SK-N-SH (cell line): ENCODE measurements at regions not wholly inside any gene's neighbourhood (a gene's known extent, or its start where the extent isn't known, plus 50 kb on each side); places are given as distances from the start of the nearest gene placed in this dataset.

ENCODE experiments used
- CTCF ChIA-PET: fragments of 300-600, 350-600 bp; formaldehyde crosslinking; extraction: SDS; loops from one replicate; lab custom pipeline; 2021; lab: Yijun Ruan, JAX
- POLR2A ChIA-PET: fragments of 350-600 bp; sonication (Branson Sonifier 250); formaldehyde crosslinking; extraction: SDS; loops from one replicate; lab custom pipeline; 2020; ENCODE audit warnings: antibody characterized with exemption, inconsistent platforms; lab: Yijun Ruan, JAX
- DNase-seq: peaks from one replicate; pipeline ENCODE4 v3.0.0; 2012
- H2AFZ ChIP-seq: fragments of 200-600 bp; sonication (generic); 2 replicates; pipeline ENCODE4 v1.8.1; 2016; ENCODE audit warnings: antibody characterized with exemption, mild to moderate bottlenecking, low read depth
- H3F3A ChIP-seq: fragments of 200-600 bp; sonication (generic); replicated peaks from 2 replicates; pipeline ENCODE3; 2016; ENCODE audit warnings: antibody characterized with exemption, mild to moderate bottlenecking; ENCODE audit not compliant: insufficient read depth
- H3K27ac ChIP-seq, 2 experiments: fragments of 200-500 bp in 1 of 2; fragments of 200-600 bp in 1 of 2; sonication (Bioruptor generic) in 1 of 2; sonication (generic), shearing (Covaris generic) in 1 of 2; 2 replicates each; pipeline versions ENCODE4 v1.5.1 to v1.6.1; 2014 to 2016; ENCODE audit warnings: low read depth in 2 of 2, inconsistent platforms in 1 of 2, low read length in 1 of 2, mild to moderate bottlenecking in 1 of 2, mixed read lengths in 1 of 2
- H3K27me3 ChIP-seq: fragments of 200-600 bp; sonication (generic), shearing (Covaris generic); 2 replicates; pipeline ENCODE4 v1.6.1; 2016; ENCODE audit warnings: mixed run types; ENCODE audit not compliant: insufficient read depth
- H3K36me3 ChIP-seq, 2 experiments: fragments of 200-500 bp in 1 of 2; fragments of 200-600 bp in 1 of 2; sonication (Bioruptor generic) in 1 of 2; sonication (generic) in 1 of 2; replicated peaks in 1 of 2; 2 replicates each; pipeline versions ENCODE3 to v1.5.1; 2014 to 2016; ENCODE audit warnings: low read length in 1 of 2, mild to moderate bottlenecking in 1 of 2; ENCODE audit not compliant: insufficient read depth in 2 of 2, control insufficient read depth in 1 of 2
- H3K4me1 ChIP-seq, 2 experiments: fragments of 200-500 bp in 1 of 2; fragments of 200-600 bp in 1 of 2; sonication (Bioruptor generic) in 1 of 2; sonication (generic), shearing (Covaris generic) in 1 of 2; 2 replicates each; pipeline versions ENCODE4 v1.5.1 to v1.6.1; 2014 to 2016; ENCODE audit warnings: low read depth in 1 of 2, low read length in 1 of 2, mixed run types in 1 of 2; ENCODE audit not compliant: insufficient read depth in 2 of 2, control insufficient read depth in 1 of 2
- H3K4me2 ChIP-seq: fragments of 200-600 bp; sonication (generic), shearing (Covaris generic); 2 replicates; pipeline ENCODE4 v1.6.1; 2017; ENCODE audit warnings: mixed run types
- H3K4me3 ChIP-seq, 2 experiments: fragments of 200-500 bp in 1 of 2; fragments of 200-600 bp in 1 of 2; sonication (Bioruptor generic) in 1 of 2; sonication (generic), shearing (Covaris generic) in 1 of 2; 2 replicates each; pipeline versions ENCODE4 v1.5.1 to v1.8.1; 2014 to 2016; ENCODE audit warnings: low read depth in 2 of 2, inconsistent platforms in 1 of 2, low read length in 1 of 2, mild to moderate bottlenecking in 1 of 2, mixed read lengths in 1 of 2, moderate library complexity in 1 of 2
- H3K79me2 ChIP-seq: fragments of 200-600 bp; sonication (generic); 2 replicates; pipeline ENCODE4 v1.8.1; 2017; ENCODE audit warnings: mild to moderate bottlenecking; ENCODE audit not compliant: insufficient read depth
- H3K9ac ChIP-seq: fragments of 200-600 bp; sonication (generic); 2 replicates; pipeline ENCODE4 v1.6.1; 2017; ENCODE audit warnings: mixed run types
- H3K9me2 ChIP-seq: fragments of 200-600 bp; sonication (generic); 2 replicates; pipeline ENCODE4 v1.6.1; 2017; ENCODE audit warnings: mixed run types
- H3K9me3 ChIP-seq: fragments of 200-600 bp; sonication (generic); 2 replicates; pipeline ENCODE4 v1.6.1; 2017; ENCODE audit warnings: mixed run types, mild to moderate bottlenecking, moderate library complexity
- H4K20me1 ChIP-seq: fragments of 200-600 bp; sonication (generic); 2 replicates; pipeline ENCODE4 v1.6.1; 2017; ENCODE audit warnings: mild to moderate bottlenecking, mixed run types; ENCODE audit not compliant: insufficient read depth
- ELF1 ChIP-seq: IDR thresholded peaks from 2 replicates; pipeline ENCODE4 v1.4.0; 2012
- FOSL2 ChIP-seq: IDR thresholded peaks from 2 replicates; pipeline ENCODE4 v1.4.0; 2012; ENCODE audit warnings: low read depth, mild to moderate bottlenecking, moderate library complexity, borderline replicate concordance
- FOXM1 ChIP-seq: IDR thresholded peaks from 2 replicates; pipeline ENCODE4 v1.4.0; 2012; ENCODE audit warnings: low read depth, mild to moderate bottlenecking
- GATA2 ChIP-seq: sonication (generic); formaldehyde crosslinking; IDR thresholded peaks from 2 replicates; pipeline ENCODE4 v1.5.0; 2020; ENCODE audit warnings: mild to moderate bottlenecking, missing genetic modification reagents
- MXI1 ChIP-seq: IDR thresholded peaks from 2 replicates; pipeline ENCODE4 v1.6.1; 2012; ENCODE audit warnings: mild to moderate bottlenecking, low read depth, low read length, improper control_type of control experiment
- POLR2AphosphoS5 ChIP-seq: IDR thresholded peaks from 2 replicates; pipeline ENCODE4 v1.6.1; 2012; ENCODE audit warnings: low read depth, low read length
- RCOR1 ChIP-seq: fragments of 150-350 bp; IDR thresholded peaks from 2 replicates; pipeline ENCODE4 v1.6.1; 2017; ENCODE audit warnings: antibody characterized with exemption, low read length
- SMC3 ChIP-seq: IDR thresholded peaks from 2 replicates; pipeline ENCODE4 v1.6.1; 2012; ENCODE audit warnings: low read depth, low read length, improper control_type of control experiment
- TAF1 ChIP-seq: IDR thresholded peaks from 2 replicates; pipeline ENCODE4 v1.6.1; 2012; ENCODE audit warnings: low read depth, mild to moderate bottlenecking, low read length, moderate library complexity, borderline replicate concordance
- YY1 ChIP-seq: IDR thresholded peaks from 2 replicates; pipeline ENCODE4 v1.4.0; 2012; ENCODE audit warnings: low read depth, mild to moderate bottlenecking
- WGBS: methylation state at CpG from one replicate; pipeline ENCODE4 v1.1.6; 2017; ENCODE audit warnings: low lambda C conversion rate; 5-methylcytosine and 5-hydroxymethylcytosine counted together
- TF ChIP-seq, protein P1 (sequence below): IDR thresholded peaks from 2 replicates; pipeline ENCODE4 v1.4.0; 2012; ENCODE audit warnings: low read depth, borderline replicate concordance
- TF ChIP-seq, protein P2 (sequence below): fragments of 150-350 bp; IDR thresholded peaks from 2 replicates; pipeline ENCODE4 v1.6.1; 2016; ENCODE audit warnings: mild to moderate bottlenecking, low read depth, low read length
- TF ChIP-seq, protein P3 (sequence below): IDR thresholded peaks from 2 replicates; pipeline ENCODE4 v1.4.0; 2012; ENCODE audit warnings: low read depth
- TF ChIP-seq, protein P4 (sequence below): IDR thresholded peaks from 2 replicates; pipeline ENCODE4 v1.6.1; 2012; ENCODE audit warnings: mild to moderate bottlenecking, low read depth, low read length, moderate library complexity

DNA sequence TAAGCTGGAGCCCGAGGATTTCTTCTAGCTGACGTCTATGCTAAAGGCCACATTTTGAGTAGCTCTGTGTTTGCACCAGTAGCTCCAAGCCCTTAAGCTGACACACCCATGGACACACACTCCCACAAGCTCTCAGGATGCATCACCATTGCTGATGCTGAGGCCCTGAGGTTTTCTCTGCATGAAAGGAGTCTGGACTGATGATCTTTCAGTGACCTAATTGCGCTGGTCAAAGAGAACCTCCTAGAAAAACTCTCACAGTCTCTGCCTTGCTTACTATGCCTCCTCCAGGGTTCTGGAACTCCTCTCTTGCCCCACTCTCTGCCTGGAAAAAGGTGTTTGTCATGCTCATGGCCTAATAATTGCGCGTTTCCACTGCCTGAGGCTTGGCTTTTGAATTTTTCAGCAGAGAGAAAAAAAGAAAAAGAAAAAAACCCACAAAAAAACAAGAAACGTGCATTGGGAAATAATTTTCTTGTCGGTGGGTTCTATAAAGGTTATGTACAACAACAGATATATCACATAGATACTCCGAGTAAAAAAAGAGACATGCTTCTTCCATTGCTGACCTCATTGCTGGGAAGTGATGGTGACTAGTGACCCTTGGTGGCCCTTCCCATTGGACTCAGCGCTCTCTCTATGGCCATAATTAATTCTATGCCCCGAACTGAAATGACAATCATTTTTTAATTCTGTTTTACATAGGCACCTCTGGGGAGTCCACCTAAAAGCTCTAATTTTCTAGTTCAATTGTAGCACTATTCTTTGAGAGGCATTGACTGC, 297.0 kb downstream of the TDRD15 start:
- Histone ChIP-seq H3K9me2 (no peaks in the 10 kb centered on the region), H3K4me3 (no peak overlapping the region), H3K4me1 (no peaks in the 10 kb centered on the region; a peak in 1 of 4 replicates), H3F3A (no peaks in the 10 kb centered on the region), H3K4me2 (no peak overlapping the region), H3K79me2 (no peaks in the 10 kb centered on the region), H2AFZ (no peak overlapping the region), H4K20me1 (no peaks in the 10 kb centered on the region), H3K27me3 (no peaks in the 10 kb centered on the region), H3K9me3 (peaks cover 4% of the 10 kb centered on the region; the same call in 1 of the 2 replicates), H3K36me3 (no peaks in the 10 kb centered on the region), H3K27ac (no peak overlapping the region), H3K9ac (no peak overlapping the region)
- ChIA-PET POLR2A (no interaction called here), CTCF (interaction anchor here (1.3 to 2.5 kb wide), 5 partner anchors 8 to 130 kb away, joined by 3 to 13 read pairs (median 8); no protein-coding TSS in a partner anchor)
- DNase-seq, result no peak
- WGBS, result 38% methylated on average over 9 of the region's 10 CpGs
- TF ChIP-seq RCOR1, result no peak
- TF ChIP-seq FOSL2, result no peak
- TF ChIP-seq, protein P1, sequence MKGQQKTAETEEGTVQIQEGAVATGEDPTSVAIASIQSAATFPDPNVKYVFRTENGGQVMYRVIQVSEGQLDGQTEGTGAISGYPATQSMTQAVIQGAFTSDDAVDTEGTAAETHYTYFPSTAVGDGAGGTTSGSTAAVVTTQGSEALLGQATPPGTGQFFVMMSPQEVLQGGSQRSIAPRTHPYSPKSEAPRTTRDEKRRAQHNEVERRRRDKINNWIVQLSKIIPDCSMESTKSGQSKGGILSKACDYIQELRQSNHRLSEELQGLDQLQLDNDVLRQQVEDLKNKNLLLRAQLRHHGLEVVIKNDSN, result no peak
- TF ChIP-seq FOXM1, result no peak
- no peak for TF ChIP-seq SMC3
- TF ChIP-seq GATA2 (CRISPR knock-in tag), result no peak
- TF ChIP-seq, protein P2, sequence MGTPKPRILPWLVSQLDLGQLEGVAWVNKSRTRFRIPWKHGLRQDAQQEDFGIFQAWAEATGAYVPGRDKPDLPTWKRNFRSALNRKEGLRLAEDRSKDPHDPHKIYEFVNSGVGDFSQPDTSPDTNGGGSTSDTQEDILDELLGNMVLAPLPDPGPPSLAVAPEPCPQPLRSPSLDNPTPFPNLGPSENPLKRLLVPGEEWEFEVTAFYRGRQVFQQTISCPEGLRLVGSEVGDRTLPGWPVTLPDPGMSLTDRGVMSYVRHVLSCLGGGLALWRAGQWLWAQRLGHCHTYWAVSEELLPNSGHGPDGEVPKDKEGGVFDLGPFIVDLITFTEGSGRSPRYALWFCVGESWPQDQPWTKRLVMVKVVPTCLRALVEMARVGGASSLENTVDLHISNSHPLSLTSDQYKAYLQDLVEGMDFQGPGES, result no peak
- TF ChIP-seq TAF1, result no peak
- no peak for TF ChIP-seq MXI1
- TF ChIP-seq ELF1, result no peak
- TF ChIP-seq, protein P3, sequence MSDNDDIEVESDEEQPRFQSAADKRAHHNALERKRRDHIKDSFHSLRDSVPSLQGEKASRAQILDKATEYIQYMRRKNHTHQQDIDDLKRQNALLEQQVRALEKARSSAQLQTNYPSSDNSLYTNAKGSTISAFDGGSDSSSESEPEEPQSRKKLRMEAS, result no peak
- TF ChIP-seq, protein P4, sequence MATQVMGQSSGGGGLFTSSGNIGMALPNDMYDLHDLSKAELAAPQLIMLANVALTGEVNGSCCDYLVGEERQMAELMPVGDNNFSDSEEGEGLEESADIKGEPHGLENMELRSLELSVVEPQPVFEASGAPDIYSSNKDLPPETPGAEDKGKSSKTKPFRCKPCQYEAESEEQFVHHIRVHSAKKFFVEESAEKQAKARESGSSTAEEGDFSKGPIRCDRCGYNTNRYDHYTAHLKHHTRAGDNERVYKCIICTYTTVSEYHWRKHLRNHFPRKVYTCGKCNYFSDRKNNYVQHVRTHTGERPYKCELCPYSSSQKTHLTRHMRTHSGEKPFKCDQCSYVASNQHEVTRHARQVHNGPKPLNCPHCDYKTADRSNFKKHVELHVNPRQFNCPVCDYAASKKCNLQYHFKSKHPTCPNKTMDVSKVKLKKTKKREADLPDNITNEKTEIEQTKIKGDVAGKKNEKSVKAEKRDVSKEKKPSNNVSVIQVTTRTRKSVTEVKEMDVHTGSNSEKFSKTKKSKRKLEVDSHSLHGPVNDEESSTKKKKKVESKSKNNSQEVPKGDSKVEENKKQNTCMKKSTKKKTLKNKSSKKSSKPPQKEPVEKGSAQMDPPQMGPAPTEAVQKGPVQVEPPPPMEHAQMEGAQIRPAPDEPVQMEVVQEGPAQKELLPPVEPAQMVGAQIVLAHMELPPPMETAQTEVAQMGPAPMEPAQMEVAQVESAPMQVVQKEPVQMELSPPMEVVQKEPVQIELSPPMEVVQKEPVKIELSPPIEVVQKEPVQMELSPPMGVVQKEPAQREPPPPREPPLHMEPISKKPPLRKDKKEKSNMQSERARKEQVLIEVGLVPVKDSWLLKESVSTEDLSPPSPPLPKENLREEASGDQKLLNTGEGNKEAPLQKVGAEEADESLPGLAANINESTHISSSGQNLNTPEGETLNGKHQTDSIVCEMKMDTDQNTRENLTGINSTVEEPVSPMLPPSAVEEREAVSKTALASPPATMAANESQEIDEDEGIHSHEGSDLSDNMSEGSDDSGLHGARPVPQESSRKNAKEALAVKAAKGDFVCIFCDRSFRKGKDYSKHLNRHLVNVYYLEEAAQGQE, result no peak
- no peak for TF ChIP-seq YY1
- TF ChIP-seq POLR2AphosphoS5, result no peak
